Chondrocyte (in vitro differentiated cells): ENCODE measurements at regions not wholly inside any gene's neighbourhood (a gene's known extent, or its start where the extent isn't known, plus 50 kb on each side); places are given as distances from the start of the nearest gene placed in this dataset.

Experiments used
- DNase-seq: peaks from one replicate; pipeline ENCODE4 v3.0.0; 2021; ENCODE audit warnings: mixed read lengths, low spot score
- H3K27ac Mint-ChIP-seq: one replicate; pipeline ENCODE4 v1.8.0; 2021; ENCODE audit warnings: mild to moderate bottlenecking, moderate library complexity, mixed read lengths; ENCODE audit not compliant: unreplicated experiment
- H3K27me3 Mint-ChIP-seq: 2 replicates; pipeline ENCODE4 v1.8.0; 2021; ENCODE audit warnings: low read depth, mixed read lengths
- H3K36me3 Mint-ChIP-seq: 2 replicates; pipeline ENCODE4 v1.8.0; 2021; ENCODE audit warnings: low read depth, mixed read lengths
- H3K4me1 Mint-ChIP-seq: 2 replicates; pipeline ENCODE4 v1.8.0; 2021; ENCODE audit warnings: low read depth, mild to moderate bottlenecking, mixed read lengths
- H3K4me3 Mint-ChIP-seq: one replicate; pipeline ENCODE4 v1.8.0; 2021; ENCODE audit warnings: mild to moderate bottlenecking, moderate library complexity, mixed read lengths; ENCODE audit not compliant: unreplicated experiment
- H3K9me3 Mint-ChIP-seq: 2 replicates; pipeline ENCODE4 v1.8.0; 2021; ENCODE audit warnings: low read depth, mixed read lengths
- CTCF ChIP-seq: fragments of 200-600 bp; sonication (generic); IDR thresholded peaks from 2 replicates; pipeline ENCODE4 v1.5.0; 2021; ENCODE audit warnings: antibody characterized with exemption, mild to moderate bottlenecking, moderate library complexity

- no peak for DNase-seq
- H3K36me3 Mint-ChIP-seq: no peaks in the 10 kb centered on the region
- H3K27ac Mint-ChIP-seq: no peak overlapping the region
- no peak for TF ChIP-seq CTCF
- no peaks in the 10 kb centered on the region for H3K9me3 Mint-ChIP-seq
- no peak overlapping the region for H3K4me3 Mint-ChIP-seq
- H3K27me3 Mint-ChIP-seq: no peaks in the 10 kb centered on the region
- H3K4me1 Mint-ChIP-seq: peaks cover 54% of the 10 kb centered on the region
These were observed 58.1 kb upstream of the CALM2 start for GRCh38 chr2:47234456-47234855.

- H3K4me3 Mint-ChIP-seq: no peak overlapping the region
- no peaks in the 10 kb centered on the region for H3K9me3 Mint-ChIP-seq
- TF ChIP-seq CTCF: no peak
- no peaks in the 10 kb centered on the region for H3K36me3 Mint-ChIP-seq
- peaks cover 40% of the 10 kb centered on the region for H3K4me1 Mint-ChIP-seq
- H3K27me3 Mint-ChIP-seq: no peaks in the 10 kb centered on the region
- H3K27ac Mint-ChIP-seq: no peak overlapping the region
- DNase-seq: no peak
These were observed 56.6 kb upstream of the CALM2 start for GRCh38 chr2:47232738-47233415.

GRCh38 chr2:47230418-47230817 is 54.1 kb upstream of the CALM2 start:
- Mint-ChIP-seq H3K4me3 (no peak overlapping the region), H3K27ac (peak overlapping the region; percentile 30), H3K27me3 (no peaks in the 10 kb centered on the region), H3K4me1 (peaks cover 37% of the 10 kb centered on the region), H3K36me3 (no peaks in the 10 kb centered on the region), H3K9me3 (no peaks in the 10 kb centered on the region)
- TF ChIP-seq CTCF: no peak
- DNase-seq: no peak

GRCh38 chr2:47227532-47228279 is 51.4 kb upstream of the CALM2 start:
- H3K27ac Mint-ChIP-seq: no peak overlapping the region
- no peaks in the 10 kb centered on the region for H3K9me3 Mint-ChIP-seq
- H3K27me3 Mint-ChIP-seq: no peaks in the 10 kb centered on the region
- no peak for DNase-seq
- TF ChIP-seq CTCF: no peak
- no peaks in the 10 kb centered on the region for H3K36me3 Mint-ChIP-seq
- H3K4me1 Mint-ChIP-seq: peaks cover 53% of the 10 kb centered on the region
- no peak overlapping the region for H3K4me3 Mint-ChIP-seq

- TF ChIP-seq CTCF: no peak
- H3K9me3 Mint-ChIP-seq: peaks cover 2% of the 10 kb centered on the region
- H3K27ac Mint-ChIP-seq: no peak overlapping the region
- H3K27me3 Mint-ChIP-seq: no peaks in the 10 kb centered on the region
- H3K4me1 Mint-ChIP-seq: peaks cover 54% of the 10 kb centered on the region
- H3K4me3 Mint-ChIP-seq: no peak overlapping the region
- DNase-seq: no peak
- no peaks in the 10 kb centered on the region for H3K36me3 Mint-ChIP-seq
These were observed 50.6 kb upstream of the CALM2 start for GRCh38 chr2:47226923-47227220.
